IMR-90 (cell line): ENCODE measurements at regions not wholly inside any gene's neighbourhood (a gene's known extent, or its start where the extent isn't known, plus 50 kb on each side); places are given as distances from the start of the nearest gene placed in this dataset.
"Not testable (repeated sequence)": the region's sequence is repeated elsewhere in the genome, so short reads cannot be mapped to it uniquely, and the experiment has no call there.

Experiments
- ATAC-seq: fragments of 200-7000 bp; cut with Tn5 transposase; 2 replicates; pipeline ENCODE4 v1.9.1; 2020; ENCODE audit warnings: low read depth, mild to moderate bottlenecking, moderate library complexity
- BruUV-seq: library from RNA; stranded (reverse); fragments of 400-500 nt; replicated peaks from 2 replicates; lab custom pipeline; 2021; lab: Mats Ljungman, UMichigan
- CTCF ChIA-PET: fragments of 300-600 bp; formaldehyde crosslinking; extraction: SDS; loops from one replicate; lab custom pipeline; 2021; ENCODE audit warnings: antibody characterized with exemption; lab: Yijun Ruan, JAX
- POLR2A ChIA-PET: fragments of 300-600 bp; sonication (Branson Sonifier 250); formaldehyde crosslinking; loops from one replicate; lab custom pipeline; 2022; ENCODE audit warnings: antibody characterized with exemption; ENCODE audit not compliant: unreplicated experiment; lab: Charles Lee
- DNase-seq: peaks from one replicate; pipeline ENCODE4 v3.0.0; 2013
- H2AFZ ChIP-seq: replicated peaks from 2 replicates; pipeline ENCODE3; 2013; ENCODE audit warnings: low read length, mild to moderate bottlenecking; ENCODE audit not compliant: poor library complexity
- H2AK5ac ChIP-seq: 2 replicates; pipeline ENCODE4 v1.6.1; 2013; ENCODE audit warnings: low read depth, low read length, inconsistent platforms
- H2AK9ac ChIP-seq: replicated peaks from 2 replicates; pipeline ENCODE3; 2013; ENCODE audit warnings: mild to moderate bottlenecking, low read depth, low read length, moderate library complexity; ENCODE audit not compliant: poor library complexity
- H2BK120ac ChIP-seq: 2 replicates; pipeline ENCODE4 v1.6.1; 2013; ENCODE audit warnings: low read depth, low read length, inconsistent platforms
- H2BK15ac ChIP-seq: 3 replicates; pipeline ENCODE4 v1.6.1; 2013; ENCODE audit warnings: low read depth, low read length, inconsistent platforms
- H2BK20ac ChIP-seq: 2 replicates; pipeline ENCODE4 v1.6.1; 2013; ENCODE audit warnings: low read depth, mild to moderate bottlenecking, inconsistent platforms, low read length, moderate library complexity
- H2BK5ac ChIP-seq: 2 replicates; pipeline ENCODE4 v1.6.1; 2013; ENCODE audit warnings: mild to moderate bottlenecking, low read depth, low read length, inconsistent platforms; ENCODE audit not compliant: poor library complexity, severe bottlenecking
- H3K14ac ChIP-seq: replicated peaks from 2 replicates; pipeline ENCODE4 v1.6.1; 2013; ENCODE audit warnings: low read depth, low read length, inconsistent platforms
- H3K18ac ChIP-seq: 2 replicates; pipeline ENCODE4 v1.6.1; 2013; ENCODE audit warnings: low read depth, low read length, control low read depth
- H3K23ac ChIP-seq: 2 replicates; pipeline ENCODE4 v1.6.1; 2013; ENCODE audit warnings: low read depth, low read length, inconsistent platforms
- H3K27ac ChIP-seq: 2 replicates; pipeline ENCODE4 v1.5.1; 2013; ENCODE audit warnings: mild to moderate bottlenecking, control low read depth, low read length; ENCODE audit not compliant: insufficient read depth
- H3K27me3 ChIP-seq: 2 replicates; pipeline ENCODE4 v1.6.1; 2013; ENCODE audit warnings: low read length; ENCODE audit not compliant: control insufficient read depth, insufficient read depth
- H3K36me3 ChIP-seq: 2 replicates; pipeline ENCODE4 v1.6.1; 2013; ENCODE audit warnings: low read length, mixed read lengths; ENCODE audit not compliant: control insufficient read depth, insufficient read depth
- H3K4ac ChIP-seq: 2 replicates; pipeline ENCODE4 v1.6.1; 2013; ENCODE audit warnings: low read depth, low read length, inconsistent platforms
- H3K4me1 ChIP-seq: 2 replicates; pipeline ENCODE4 v1.6.1; 2013; ENCODE audit warnings: low read length, mixed read lengths; ENCODE audit not compliant: control insufficient read depth, insufficient read depth
- H3K4me2 ChIP-seq: 2 replicates; pipeline ENCODE4 v1.6.1; 2013; ENCODE audit warnings: low read depth, mild to moderate bottlenecking, control low read depth, low read length, moderate library complexity
- H3K4me3 ChIP-seq: 2 replicates; pipeline ENCODE4 v1.5.1; 2013; ENCODE audit warnings: low read depth, mild to moderate bottlenecking, control low read depth, low read length, moderate library complexity; ENCODE audit not compliant: insufficient read depth
- H3K56ac ChIP-seq: 2 replicates; pipeline ENCODE4 v1.6.1; 2013; ENCODE audit warnings: low read length, inconsistent platforms; ENCODE audit not compliant: insufficient read depth; ENCODE audit errors: extremely low read depth
- H3K79me1 ChIP-seq, 2 experiments: 2 replicates each; pipeline ENCODE4 v1.6.1; 2013; ENCODE audit warnings: low read length in 2 of 2, inconsistent platforms in 1 of 2, low read depth in 1 of 2
- H3K9ac ChIP-seq: 2 replicates; pipeline ENCODE4 v1.6.1; 2013; ENCODE audit warnings: low read depth, low read length, control low read depth
- H3K9me1 ChIP-seq: 2 replicates; pipeline ENCODE4 v1.6.1; 2013; ENCODE audit warnings: low read length, inconsistent platforms; ENCODE audit not compliant: insufficient read depth
- H3K9me3 ChIP-seq: 2 replicates; pipeline ENCODE4 v1.6.1; 2013; ENCODE audit warnings: low read length; ENCODE audit not compliant: control insufficient read depth, insufficient read depth
- H4K20me1 ChIP-seq: 2 replicates; pipeline ENCODE4 v1.6.1; 2013; ENCODE audit warnings: low read length, inconsistent platforms; ENCODE audit not compliant: insufficient read depth
- H4K5ac ChIP-seq: 2 replicates; pipeline ENCODE4 v1.6.1; 2013; ENCODE audit warnings: mild to moderate bottlenecking, low read depth, low read length, control low read depth
- H4K8ac ChIP-seq, 2 experiments: 2 replicates each; pipeline ENCODE4 v1.6.1; 2013; ENCODE audit warnings: low read depth in 2 of 2, low read length in 2 of 2, control low read depth in 1 of 2, inconsistent platforms in 1 of 2
- H4K91ac ChIP-seq: 2 replicates; pipeline ENCODE4 v1.6.1; 2013; ENCODE audit warnings: low read depth, low read length, inconsistent platforms; ENCODE audit not compliant: insufficient read depth
- CEBPB ChIP-seq: IDR thresholded peaks from 2 replicates; pipeline ENCODE4 v1.6.1; 2012; ENCODE audit warnings: low read depth, low read length, improper control_type of control experiment
- MAFK ChIP-seq: IDR thresholded peaks from 2 replicates; pipeline ENCODE4 v1.6.1; 2012; ENCODE audit warnings: low read depth, low read length, improper control_type of control experiment
- MAZ ChIP-seq: IDR thresholded peaks from 2 replicates; pipeline ENCODE4 v1.6.1; 2012; ENCODE audit warnings: low read depth, mild to moderate bottlenecking, low read length, improper control_type of control experiment, moderate library complexity, borderline replicate concordance
- MXI1 ChIP-seq: IDR thresholded peaks from 2 replicates; pipeline ENCODE4 v1.6.1; 2012; ENCODE audit warnings: low read depth, mild to moderate bottlenecking, low read length, moderate library complexity, borderline replicate concordance
- RAD21 ChIP-seq: IDR thresholded peaks from 2 replicates; pipeline ENCODE4 v1.6.1; 2012; ENCODE audit warnings: low read length, improper control_type of control experiment
- RFX5 ChIP-seq: IDR thresholded peaks from 2 replicates; pipeline ENCODE4 v1.8.0; 2012; ENCODE audit warnings: low read depth, mild to moderate bottlenecking, low read length, moderate library complexity
- WGBS, 2 experiments: methylation state at CpG; one replicate each; pipeline versions ENCODE4 v1.1.5 to v1.1.7; 2013; ENCODE audit warnings: missing lambda C conversion rate in 2 of 2; ENCODE audit not compliant: insufficient read length in 1 of 2; ENCODE audit errors: extremely low coverage in 2 of 2; 5-methylcytosine and 5-hydroxymethylcytosine counted together
- dilution Hi-C: fragments of 300-500 bp; cut with HindIII; formaldehyde crosslinking; loops from one replicate; pipeline ENCODE4 v1.14.3; 2018; ENCODE audit warnings: low sequenced_read_pairs; ENCODE audit not compliant: unreplicated experiment
- in situ Hi-C: fragments of 300-500 bp; cut with MboI; formaldehyde crosslinking; loops from 3 replicates; pipeline ENCODE4 v1.14.3; 2019; ENCODE audit warnings: low sequenced_read_pairs, inconsistent platforms, mixed read lengths
- intact Hi-C: fragments of 100-400 bp; cut with micrococcal nuclease; formaldehyde crosslinking; loops from 2 replicates; pipeline ENCODE4 v1.10.0; 2022

DNA sequence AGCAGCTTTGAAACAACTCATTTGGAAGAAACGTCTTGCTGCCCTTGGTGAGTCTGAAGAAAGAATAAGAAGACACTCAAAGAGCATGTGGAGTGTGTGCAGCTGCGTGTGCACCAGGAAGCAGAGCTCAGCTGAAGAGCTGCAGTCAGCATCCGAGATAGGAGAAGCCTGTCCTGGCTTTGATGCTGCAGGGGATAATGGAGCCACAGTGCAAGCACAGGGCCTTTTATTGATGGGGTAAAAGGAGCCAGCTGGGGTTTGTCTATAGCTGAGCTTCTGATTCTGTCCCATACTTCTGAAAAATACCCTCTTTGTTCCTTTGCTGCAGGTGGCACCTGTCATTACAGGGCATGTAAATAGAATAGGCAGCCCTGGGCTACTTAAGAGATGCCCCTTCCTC lies 375.7 kb upstream of the ZNF462 start:
- Histone ChIP-seq H2AFZ (no peak overlapping the region), H2BK15ac (no peak overlapping the region), H2BK120ac (no peak overlapping the region), H4K20me1 (no peaks in the 10 kb centered on the region), H3K56ac (no peak overlapping the region), H3K4ac (no peak overlapping the region), H3K18ac (no peak overlapping the region), H3K4me1 (no peaks in the 10 kb centered on the region), H2AK9ac (no peak overlapping the region), H4K8ac (no peak overlapping the region), H3K23ac (no peak overlapping the region), H3K14ac (no peak overlapping the region), H3K9ac (no peak overlapping the region), H2BK20ac (no peak overlapping the region), H3K4me2 (no peak overlapping the region), H4K5ac (no peak overlapping the region), H3K79me1 (no peaks in the 10 kb centered on the region), H2BK5ac (no peak overlapping the region), H4K91ac (no peak overlapping the region), H3K27ac (no peak overlapping the region), H3K4me3 (no peak overlapping the region), H3K9me1 (no peaks in the 10 kb centered on the region), H3K27me3 (no peaks in the 10 kb centered on the region), H3K9me3 (peaks cover 20% of the 10 kb centered on the region), H2AK5ac (no peak overlapping the region), H3K36me3 (no peaks in the 10 kb centered on the region)
- in situ Hi-C loops (no loop called here), dilution Hi-C loops (no loop called here), intact Hi-C loops (no loop called here)
- DNase-seq (no peak), ATAC-seq (no peak)
- ChIA-PET POLR2A (no interaction called here), CTCF (no interaction called here)
- TF ChIP-seq MAZ (no peak), MXI1 (no peak), RAD21 (no peak), RFX5 (no peak), MAFK (no peak), CEBPB (no peak)
- no TSS peak for BruUV-seq
- WGBS, 2 experiments: no CpG with 5 or more reads among the region's 3 CpGs

DNA sequence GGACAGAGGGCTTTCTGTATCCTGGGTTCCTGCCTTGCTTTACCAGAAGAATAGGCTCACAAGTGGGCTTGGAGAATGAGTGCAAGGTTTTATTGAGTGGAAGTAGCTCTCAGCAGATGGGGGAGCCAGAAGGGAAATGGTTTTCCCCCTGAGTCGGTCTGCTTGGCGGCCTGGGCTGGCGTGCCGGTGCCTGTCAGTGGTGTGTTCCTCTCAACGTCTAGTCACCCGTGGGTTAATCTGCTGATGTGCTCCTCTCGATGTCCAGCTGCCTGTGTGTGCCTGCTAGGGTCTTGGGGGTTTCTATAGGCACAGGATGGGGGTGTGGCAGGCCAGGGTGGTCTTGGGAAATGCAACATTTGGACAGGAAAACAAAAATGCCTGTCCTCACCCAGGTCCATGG lies 370.8 kb upstream of the ZNF462 start:
- DNase-seq, dilution Hi-C loops, H3K4me1 ChIP-seq, H3K27ac ChIP-seq, H3K23ac ChIP-seq, H2BK120ac ChIP-seq, POLR2A ChIA-PET, H4K5ac ChIP-seq, H2BK15ac ChIP-seq, H3K4me2 ChIP-seq, H2BK5ac ChIP-seq, H3K18ac ChIP-seq, H4K20me1 ChIP-seq, intact Hi-C loops, H3K9ac ChIP-seq, H2AFZ ChIP-seq, H3K27me3 ChIP-seq, ATAC-seq, H3K4me3 ChIP-seq, H3K4ac ChIP-seq, H4K8ac ChIP-seq, H2AK9ac ChIP-seq, BruUV-seq, H2BK20ac ChIP-seq, H4K91ac ChIP-seq, H3K56ac ChIP-seq, CTCF ChIA-PET, H3K9me3 ChIP-seq, H3K9me1 ChIP-seq, H3K14ac ChIP-seq, H3K79me1 ChIP-seq, in situ Hi-C loops, H2AK5ac ChIP-seq, H3K36me3 ChIP-seq: not testable (repeated sequence)
- WGBS, 2 experiments: no CpG with 5 or more reads among the region's 7 CpGs
